ENCODE measurements at regions not wholly inside any gene's neighbourhood (a gene's known extent, or its start where the extent isn't known, plus 50 kb on each side); places are given as distances from the start of the nearest gene placed in this dataset.

GRCh38 chr4:177191586-177191985 lies 118.1 kb upstream of the NEIL3 start:
- TF ChIP-seq CTCF (conservative IDR thresholded peaks at IDR 0.05 in 1 of 2, IDR thresholded peaks at IDR 0.05 in 1 of 2; ENCODE audit: extremely low read depth in 1 of 2, insufficient read depth in 1 of 2, low read depth in 1 of 2, low read length in 2 of 2) = no peak
- TF ChIP-seq EZH2 (IDR thresholded peaks at IDR 0.05; ENCODE audit: borderline replicate concordance, low read length) = no peak

Measured in mammary epithelial cell (primary cell).